Gastrocnemius medialis (tissue), 4 donors: ENCODE measurements at regions not wholly inside any gene's neighbourhood (a gene's known extent, or its start where the extent isn't known, plus 50 kb on each side); places are given as distances from the start of the nearest gene placed in this dataset.
A peak's percentile ranks its signal among the peaks of the same experiment; 100 is the strongest.

Source experiments
- ATAC-seq, 2 donors: fragments of 150-250 bp; one replicate each; pipeline ENCODE4 v1.9.1; 2016
- DNase-seq, 2 donors: peaks; one replicate each; pipeline ENCODE4 v3.0.0-alpha.2; 2019
- H3K27ac ChIP-seq, 4 donors: fragments of 200-600 bp; sonication (generic); 1 replicate in 1 of 4; 2 replicates in 3 of 4; pipeline ENCODE4 v1.5.1; 2016 to 2018; ENCODE audit warnings: mild to moderate bottlenecking in 2 of 4, moderate library complexity in 1 of 4
- H3K27me3 ChIP-seq, 3 donors: fragments of 200-600 bp; sonication (generic) in 2 of 3; 1 replicate in 1 of 3; 2 replicates in 2 of 3; pipeline versions ENCODE4 v1.5.1 to v1.6.0; 2016 to 2019; ENCODE audit warnings: mild to moderate bottlenecking in 1 of 3, moderate library complexity in 1 of 3
- H3K36me3 ChIP-seq, 2 donors: fragments of 200-600 bp; sonication (generic) in 1 of 2; one replicate each; pipeline ENCODE4 v1.5.1; 2017 to 2018
- H3K4me1 ChIP-seq, 2 donors: fragments of 200-600 bp; sonication (generic) in 1 of 2; one replicate each; pipeline ENCODE4 v1.5.1; 2016 to 2017; ENCODE audit warnings: mild to moderate bottlenecking in 2 of 2
- H3K4me3 ChIP-seq, 4 donors: fragments of 200-600 bp; sonication (generic) in 3 of 4; 1 replicate in 1 of 4; 2 replicates in 3 of 4; pipeline ENCODE4 v1.5.1; 2016 to 2019; ENCODE audit warnings: mild to moderate bottlenecking in 2 of 4
- H3K9me3 ChIP-seq, 3 donors: fragments of 200-600 bp; sonication (generic) in 2 of 3; 1 replicate in 1 of 3; 2 replicates in 2 of 3; pipeline ENCODE4 v1.5.1; 2016 to 2019
- CTCF ChIP-seq, 5 experiments: fragments of 450-650 bp in 3 of 5; fragments of 200-600 bp in 2 of 5; sonication (generic) in 2 of 5; IDR thresholded peaks in 4 of 5; conservative IDR thresholded peaks in 1 of 5; 1 replicate in 4 of 5; 2 replicates in 1 of 5; pipeline ENCODE4 v1.5.1; 2016 to 2019; ENCODE audit warnings: antibody characterized with exemption in 5 of 5, mild to moderate bottlenecking in 3 of 5, moderate library complexity in 3 of 5
- POLR2A ChIP-seq, 2 donors: fragments of 450-650 bp; IDR thresholded peaks; one replicate each; pipeline ENCODE4 v1.6.1; 2017; ENCODE audit warnings: antibody characterized with exemption in 2 of 2, mild to moderate bottlenecking in 2 of 2, moderate library complexity in 2 of 2
- in situ Hi-C, 4 donors: fragments of 200-750 bp; cut with MboI; loops; one replicate each; pipeline versions ENCODE4 v1.15.0 to v1.8.0; 2017; ENCODE audit warnings: low sequenced_read_pairs in 4 of 4
- intact Hi-C: fragments of 100-400 bp; cut with DNase I; formaldehyde crosslinking; loops from one replicate; pipeline ENCODE4 v1.15.1; 2023; ENCODE audit warnings: low total_unique reads

- peaks cover 0 to 7% of the 10 kb centered on the region in 2 donors for H3K36me3 ChIP-seq
- H3K9me3 ChIP-seq: no peaks in the 10 kb centered on the region
- TF ChIP-seq CTCF (IDR thresholded peaks at IDR 0.05 in 4 of 5, conservative IDR thresholded peaks at IDR 0.05 in 1 of 5): no peak
- TF ChIP-seq POLR2A (IDR thresholded peaks at IDR 0.05): no peak
- DNase-seq (no peak), ATAC-seq (no peak)
- H3K4me3 ChIP-seq: no peak overlapping the region
- H3K27ac ChIP-seq: no peak overlapping the region
- intact Hi-C loops (loop anchor here (1.0 to 5.0 kb wide), 2 partner anchors 43 to 85 kb away; no protein-coding TSS in a partner anchor), in situ Hi-C loops (no loop called here)
- no peaks in the 10 kb centered on the region for H3K27me3 ChIP-seq
- H3K4me1 ChIP-seq: peaks cover 0 to 4% of the 10 kb centered on the region in 2 donors
These were observed 142.4 kb downstream of the CRYBB2 start for GRCh38 chr22:25361899-25362214.

GRCh38 chr22:25362215-25362882, 142.9 kb downstream of the CRYBB2 start:
- intact Hi-C loops: loop anchor here (1.0 to 5.0 kb wide), 2 partner anchors 43 to 85 kb away; no protein-coding TSS in a partner anchor
- Histone ChIP-seq H3K4me1 (peaks cover 0 to 4% of the 10 kb centered on the region in 2 donors), H3K9me3 (no peaks in the 10 kb centered on the region), H3K27ac (no peak overlapping the region), H3K4me3 (no peak overlapping the region), H3K27me3 (no peaks in the 10 kb centered on the region), H3K36me3 (peaks cover 0 to 2% of the 10 kb centered on the region in 2 donors)
- ATAC-seq (peak; percentile 36 to 71), DNase-seq (peak in 1 of 2 donors; percentile 40)
- in situ Hi-C loops: no loop called here
- no peak for TF ChIP-seq POLR2A (IDR thresholded peaks at IDR 0.05)
- peak; percentile 58 to 86 (median 78) for TF ChIP-seq CTCF (IDR thresholded peaks at IDR 0.05 in 4 of 5, conservative IDR thresholded peaks at IDR 0.05 in 1 of 5)

- intact Hi-C loops: loop anchor here (1.0 to 5.0 kb wide), 2 partner anchors 42 to 84 kb away; no protein-coding TSS in a partner anchor
- no peak for DNase-seq
These were observed 143.4 kb downstream of the CRYBB2 start for GRCh38 chr22:25362883-25363240.

GRCh38 chr22:25363474-25363873, 144.0 kb downstream of the CRYBB2 start:
- Histone ChIP-seq H3K27ac (no peak overlapping the region), H3K9me3 (no peaks in the 10 kb centered on the region), H3K36me3 (no peaks in the 10 kb centered on the region), H3K4me1 (peaks cover 0 to 4% of the 10 kb centered on the region in 2 donors), H3K4me3 (no peak overlapping the region), H3K27me3 (no peaks in the 10 kb centered on the region)
- no peak for TF ChIP-seq CTCF (IDR thresholded peaks at IDR 0.05 in 4 of 5, conservative IDR thresholded peaks at IDR 0.05 in 1 of 5)
- TF ChIP-seq POLR2A (IDR thresholded peaks at IDR 0.05): no peak
- no peak for DNase-seq
- in situ Hi-C loops: no loop called here
- intact Hi-C loops: loop anchor here (5.0 kb wide), 1 partner anchor 84 kb away; no protein-coding TSS in a partner anchor
- no peak for ATAC-seq

More at GRCh38 chr22:25362883-25363240, 143.4 kb downstream of the CRYBB2 start:
- peaks cover 0 to 4% of the 10 kb centered on the region in 2 donors for H3K4me1 ChIP-seq
- in situ Hi-C loops: no loop called here
- H3K27ac ChIP-seq: no peak overlapping the region
- H3K27me3 ChIP-seq: no peaks in the 10 kb centered on the region
- no peaks in the 10 kb centered on the region for H3K36me3 ChIP-seq
- no peaks in the 10 kb centered on the region for H3K9me3 ChIP-seq
- ATAC-seq: no peak
- H3K4me3 ChIP-seq: no peak overlapping the region
- no peak for TF ChIP-seq POLR2A (IDR thresholded peaks at IDR 0.05)

- no peak for TF ChIP-seq CTCF (IDR thresholded peaks at IDR 0.05 in 4 of 5, conservative IDR thresholded peaks at IDR 0.05 in 1 of 5)
- no peak for TF ChIP-seq POLR2A (IDR thresholded peaks at IDR 0.05)
- H3K4me3 ChIP-seq: no peak overlapping the region
- no peaks in the 10 kb centered on the region for H3K9me3 ChIP-seq
- no peak overlapping the region for H3K27ac ChIP-seq
- peaks cover 0 to 4% of the 10 kb centered on the region in 2 donors for H3K4me1 ChIP-seq
- DNase-seq (no peak), ATAC-seq (no peak)
- no peaks in the 10 kb centered on the region for H3K27me3 ChIP-seq
- intact Hi-C loops: loop anchor here (5.0 kb wide), 1 partner anchor 83 kb away; no protein-coding TSS in a partner anchor
- in situ Hi-C loops: no loop called here
- H3K36me3 ChIP-seq: no peaks in the 10 kb centered on the region
These were observed 144.8 kb downstream of the CRYBB2 start for GRCh38 chr22:25364281-25364680.
